Choroid plexus epithelial cell (primary cell): ENCODE measurements at regions not wholly inside any gene's neighbourhood (a gene's known extent, or its start where the extent isn't known, plus 50 kb on each side); places are given as distances from the start of the nearest gene placed in this dataset.

Source experiments
- DNase-seq: peaks from one replicate; pipeline ENCODE4 v3.0.0-alpha.2; 2010; ENCODE audit warnings: low read depth
- H3K4me3 ChIP-seq: 2 replicates; pipeline ENCODE4 v1.5.1; 2011; ENCODE audit warnings: low read depth, mild to moderate bottlenecking, control low read depth, low read length, moderate library complexity
- CTCF ChIP-seq: conservative IDR thresholded peaks from 2 replicates; pipeline ENCODE4 v1.5.1; 2011; ENCODE audit warnings: low read depth, mild to moderate bottlenecking, control low read depth, inconsistent platforms, low read length, moderate library complexity

- no peak for TF ChIP-seq CTCF
- DNase-seq = no peak
- no peak overlapping the region for H3K4me3 ChIP-seq
These were observed 64.5 kb upstream of the MITF start for GRCh38 chr3:69674752-69675151.

GRCh38 chr3:69671082-69671952 lies 67.9 kb upstream of the MITF start:
- TF ChIP-seq CTCF = peak; percentile 75
- H3K4me3 ChIP-seq = no peak overlapping the region
- peak; percentile 67 for DNase-seq

- TF ChIP-seq CTCF = no peak
- DNase-seq = no peak
These were observed 70.2 kb upstream of the MITF start for GRCh38 chr3:69669070-69669469.

GRCh38 chr3:69665026-69665737 lies 74.1 kb upstream of the MITF start:
- TF ChIP-seq CTCF = no peak
- H3K4me3 ChIP-seq = no peak overlapping the region
- peak; percentile 72 for DNase-seq

More at GRCh38 chr3:69669070-69669469, 70.2 kb upstream of the MITF start:
- no peak overlapping the region for H3K4me3 ChIP-seq

- TF ChIP-seq CTCF = no peak
- no peak overlapping the region for H3K4me3 ChIP-seq
- no peak for DNase-seq
These were observed 78.6 kb upstream of the MITF start for GRCh38 chr3:69660631-69661030.

- no peak overlapping the region for H3K4me3 ChIP-seq
- TF ChIP-seq CTCF = no peak
- no peak for DNase-seq
These were observed 79.9 kb upstream of the MITF start for GRCh38 chr3:69659180-69659910.
